Uterus (tissue), 2 donors: ENCODE measurements at regions not wholly inside any gene's neighbourhood (a gene's known extent, or its start where the extent isn't known, plus 50 kb on each side); places are given as distances from the start of the nearest gene placed in this dataset.

Source experiments
- CTCF ChIP-seq, 4 experiments: fragments of 200-600 bp in 2 of 4; fragments of 450-650 bp in 2 of 4; sonication (generic) in 2 of 4; IDR thresholded peaks; one replicate each; pipeline ENCODE4 v1.5.1; 2016 to 2019; ENCODE audit warnings: antibody characterized with exemption in 4 of 4, mild to moderate bottlenecking in 2 of 4, moderate library complexity in 1 of 4
- POLR2A ChIP-seq, 2 donors: fragments of 450-650 bp; IDR thresholded peaks; one replicate each; pipeline ENCODE4 v1.6.1; 2016; ENCODE audit warnings: antibody characterized with exemption in 2 of 2, mild to moderate bottlenecking in 1 of 2, moderate library complexity in 1 of 2

- TF ChIP-seq CTCF (IDR thresholded peaks at IDR 0.05) (no peak), POLR2A (IDR thresholded peaks at IDR 0.05) (no peak)
These were observed 144.2 kb downstream of the RRAGC start for GRCh38 chr1:38715415-38715814.
